ENCODE measurements at regions not wholly inside any gene's neighbourhood (a gene's known extent, or its start where the extent isn't known, plus 50 kb on each side); places are given as distances from the start of the nearest gene placed in this dataset.

- Histone ChIP-seq H3K27ac (no peak overlapping the region), H3K36me3 (ENCODE audit: low read depth, missing control alignments) (no peaks in the 10 kb centered on the region), H3K4me3 (no peak overlapping the region), H3K4me1 (no peaks in the 10 kb centered on the region), H3K27me3 (no peaks in the 10 kb centered on the region), H3K9me3 (no peaks in the 10 kb centered on the region)
- no peak for DNase-seq
- intact Hi-C loops (cut with DNase I; ENCODE audit: low total_unique reads): no loop called here
- no peak for TF ChIP-seq CTCF (IDR thresholded peaks at IDR 0.05)
- TF ChIP-seq POLR2A (IDR thresholded peaks at IDR 0.05): no peak
- 56 to 63% methylated on average over 5 of the region's 5 CpGs for WGBS, 2 donors
Measured at GRCh38 chr15:94098921-94099573, 132.3 kb upstream of the MCTP2 start.

GRCh38 chr15:94097552-94097951, 133.8 kb upstream of the MCTP2 start:
- Histone ChIP-seq H3K9me3 (no peaks in the 10 kb centered on the region), H3K27ac (no peak overlapping the region), H3K4me1 (no peaks in the 10 kb centered on the region), H3K27me3 (no peaks in the 10 kb centered on the region), H3K4me3 (no peak overlapping the region), H3K36me3 (ENCODE audit: low read depth, missing control alignments) (no peaks in the 10 kb centered on the region)
- DNase-seq: no peak
- 94 to 95% methylated on average over 6 of the region's 6 CpGs for WGBS, 2 donors
- intact Hi-C loops (cut with DNase I; ENCODE audit: low total_unique reads): no loop called here
- TF ChIP-seq CTCF (IDR thresholded peaks at IDR 0.05) (no peak), POLR2A (IDR thresholded peaks at IDR 0.05) (no peak)

GRCh38 chr15:94094310-94094709, 137.1 kb upstream of the MCTP2 start:
- intact Hi-C loops (cut with DNase I; ENCODE audit: low total_unique reads): no loop called here
- Histone ChIP-seq H3K27me3 (no peaks in the 10 kb centered on the region), H3K27ac (no peak overlapping the region), H3K36me3 (ENCODE audit: low read depth, missing control alignments) (no peaks in the 10 kb centered on the region), H3K9me3 (no peaks in the 10 kb centered on the region), H3K4me1 (no peaks in the 10 kb centered on the region), H3K4me3 (no peak overlapping the region)
- no peak for TF ChIP-seq CTCF (IDR thresholded peaks at IDR 0.05)
- no peak for TF ChIP-seq POLR2A (IDR thresholded peaks at IDR 0.05)
- no peak for DNase-seq
- WGBS, 2 donors: 65 to 70% methylated on average over 1 of the region's 1 CpG

- intact Hi-C loops (cut with DNase I; ENCODE audit: low total_unique reads): no loop called here
- TF ChIP-seq CTCF (IDR thresholded peaks at IDR 0.05) (no peak), POLR2A (IDR thresholded peaks at IDR 0.05) (no peak)
- no peak for DNase-seq
- no peaks in the 10 kb centered on the region for H3K27me3 ChIP-seq
- no peak overlapping the region for H3K4me3 ChIP-seq
- H3K27ac ChIP-seq: no peak overlapping the region
- no peaks in the 10 kb centered on the region for H3K9me3 ChIP-seq
- no peaks in the 10 kb centered on the region for H3K36me3 ChIP-seq (ENCODE audit: low read depth, missing control alignments)
- peaks cover 3% of the 10 kb centered on the region for H3K4me1 ChIP-seq
Measured at GRCh38 chr15:94086341-94086740, 145.0 kb upstream of the MCTP2 start.

- TF ChIP-seq CTCF (IDR thresholded peaks at IDR 0.05): no peak
- no peak for TF ChIP-seq POLR2A (IDR thresholded peaks at IDR 0.05)
- no peak for DNase-seq
- no peaks in the 10 kb centered on the region for H3K36me3 ChIP-seq (ENCODE audit: low read depth, missing control alignments)
- WGBS, 2 donors: 55 to 60% methylated on average over 6 of the region's 6 CpGs
- H3K9me3 ChIP-seq: no peaks in the 10 kb centered on the region
- H3K27me3 ChIP-seq: no peaks in the 10 kb centered on the region
- intact Hi-C loops (cut with DNase I; ENCODE audit: low total_unique reads): no loop called here
- no peak overlapping the region for H3K4me3 ChIP-seq
- H3K4me1 ChIP-seq: peaks cover 3% of the 10 kb centered on the region
- no peak overlapping the region for H3K27ac ChIP-seq
Measured at GRCh38 chr15:94083467-94084052, 147.8 kb upstream of the MCTP2 start.

All from testis (tissue), 2 donors.